IMR-90 (cell line): ENCODE measurements at regions not wholly inside any gene's neighbourhood (a gene's known extent, or its start where the extent isn't known, plus 50 kb on each side); places are given as distances from the start of the nearest gene placed in this dataset.

ENCODE experiments used
- BHLHE40 ChIP-seq: fragments of 150-350 bp; IDR thresholded peaks from 2 replicates; pipeline ENCODE4 v1.6.1; 2016; ENCODE audit warnings: mild to moderate bottlenecking, low read depth, low read length
- CTCF ChIP-seq: conservative IDR thresholded peaks from 2 replicates; pipeline ENCODE4 v1.5.1; 2012; ENCODE audit warnings: mild to moderate bottlenecking, low read depth, low read length, improper control_type of control experiment
- FOS ChIP-seq: fragments of 150-350 bp; IDR thresholded peaks from 2 replicates; pipeline ENCODE4 v1.6.1; 2016; ENCODE audit warnings: low read depth, low read length
- MAFK ChIP-seq: IDR thresholded peaks from 2 replicates; pipeline ENCODE4 v1.6.1; 2012; ENCODE audit warnings: low read depth, low read length, improper control_type of control experiment
- POLR2A ChIP-seq: IDR thresholded peaks from 2 replicates; pipeline ENCODE4 v1.6.1; 2012; ENCODE audit warnings: mild to moderate bottlenecking, low read depth, low read length
- SMC3 ChIP-seq: fragments of 150-350 bp; IDR thresholded peaks from 2 replicates; pipeline ENCODE4 v1.6.1; 2016; ENCODE audit warnings: low read depth, mild to moderate bottlenecking, antibody characterized with exemption, low read length, moderate library complexity
- TF ChIP-seq, protein P1 (sequence below): fragments of 150-350 bp; IDR thresholded peaks from 2 replicates; pipeline ENCODE4 v1.6.1; 2017; ENCODE audit warnings: mild to moderate bottlenecking, antibody characterized with exemption, low read length, low read depth

DNA sequence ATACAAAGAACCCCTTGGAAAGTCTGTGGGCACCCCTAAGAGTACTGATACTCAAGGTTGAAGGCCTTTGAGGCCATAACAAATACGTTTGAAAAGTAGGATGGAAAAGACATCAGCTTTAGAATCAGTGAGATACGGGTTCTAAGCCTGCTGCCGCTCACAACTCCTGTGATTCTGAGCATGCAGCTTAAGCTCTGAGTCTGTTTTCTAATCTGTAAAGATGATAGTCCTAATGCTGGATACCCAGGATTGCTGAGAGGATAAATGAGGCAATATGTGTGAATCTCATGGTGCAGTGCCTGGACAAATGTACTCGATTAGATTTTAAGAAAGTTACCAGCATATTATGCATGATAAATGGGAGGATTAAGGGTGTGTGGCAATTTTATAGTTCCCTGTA lies 321.0 kb upstream of the HSF2 start:
- TF ChIP-seq FOS, result no peak
- TF ChIP-seq SMC3, result no peak
- no peak for TF ChIP-seq CTCF
- TF ChIP-seq BHLHE40, result no peak
- no peak for TF ChIP-seq POLR2A
- TF ChIP-seq, protein P1, sequence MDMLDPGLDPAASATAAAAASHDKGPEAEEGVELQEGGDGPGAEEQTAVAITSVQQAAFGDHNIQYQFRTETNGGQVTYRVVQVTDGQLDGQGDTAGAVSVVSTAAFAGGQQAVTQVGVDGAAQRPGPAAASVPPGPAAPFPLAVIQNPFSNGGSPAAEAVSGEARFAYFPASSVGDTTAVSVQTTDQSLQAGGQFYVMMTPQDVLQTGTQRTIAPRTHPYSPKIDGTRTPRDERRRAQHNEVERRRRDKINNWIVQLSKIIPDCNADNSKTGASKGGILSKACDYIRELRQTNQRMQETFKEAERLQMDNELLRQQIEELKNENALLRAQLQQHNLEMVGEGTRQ, result no peak
- TF ChIP-seq MAFK, result no peak
